Neuronal stem cell (in vitro differentiated cells): ENCODE measurements at regions not wholly inside any gene's neighbourhood (a gene's known extent, or its start where the extent isn't known, plus 50 kb on each side); places are given as distances from the start of the nearest gene placed in this dataset.
A peak's percentile ranks its signal among the peaks of the same experiment; 100 is the strongest.
"Not testable (repeated sequence)": the region's sequence is repeated elsewhere in the genome, so short reads cannot be mapped to it uniquely, and the experiment has no call there.

Experiments
- DNase-seq: peaks from one replicate; pipeline ENCODE4 v3.0.0-alpha.2; 2013; ENCODE audit warnings: low spot score
- H2AFZ ChIP-seq: one replicate; pipeline ENCODE4 v1.6.1; 2013; ENCODE audit warnings: mild to moderate bottlenecking, low read length, inconsistent platforms
- H2AK5ac ChIP-seq: 2 replicates; pipeline ENCODE4 v1.6.1; 2013; ENCODE audit warnings: low read depth, mild to moderate bottlenecking, inconsistent platforms, low read length, moderate library complexity, mixed read lengths
- H2BK120ac ChIP-seq: 2 replicates; pipeline ENCODE4 v1.6.1; 2013; ENCODE audit warnings: low read depth, mild to moderate bottlenecking, inconsistent platforms, low read length, moderate library complexity, mixed read lengths
- H2BK12ac ChIP-seq: one replicate; pipeline ENCODE4 v1.6.1; 2013; ENCODE audit warnings: low read length, inconsistent platforms
- H2BK15ac ChIP-seq: 2 replicates; pipeline ENCODE4 v1.6.1; 2013; ENCODE audit warnings: mild to moderate bottlenecking, low read length, inconsistent platforms, mixed read lengths
- H2BK5ac ChIP-seq: one replicate; pipeline ENCODE4 v1.6.1; 2013; ENCODE audit warnings: inconsistent platforms, mild to moderate bottlenecking, low read length, moderate library complexity
- H3K14ac ChIP-seq: one replicate; pipeline ENCODE4 v1.6.1; 2013; ENCODE audit warnings: low read length, inconsistent platforms
- H3K18ac ChIP-seq: 2 replicates; pipeline ENCODE4 v1.6.1; 2013; ENCODE audit warnings: low read length, inconsistent platforms
- H3K23ac ChIP-seq: 2 replicates; pipeline ENCODE4 v1.6.1; 2013; ENCODE audit warnings: low read depth, mild to moderate bottlenecking, mixed read lengths, low read length, inconsistent platforms; ENCODE audit not compliant: poor library complexity
- H3K27ac ChIP-seq: replicated peaks from 3 replicates; pipeline ENCODE4 v1.5.1; 2013; ENCODE audit warnings: low read length, inconsistent platforms
- H3K27me3 ChIP-seq, 3 experiments: 2 replicates each; pipeline ENCODE4 v1.6.1; 2013; ENCODE audit warnings: low read length in 3 of 3, mild to moderate bottlenecking in 2 of 3, inconsistent platforms in 1 of 3, low read depth in 1 of 3, mixed read lengths in 1 of 3, moderate library complexity in 1 of 3; ENCODE audit not compliant: control insufficient read depth in 3 of 3, insufficient read depth in 3 of 3
- H3K36me3 ChIP-seq, 2 donors: replicated peaks in 1 of 2; 2 replicates each; pipeline ENCODE4 v1.6.1; 2013; ENCODE audit warnings: low read length in 2 of 2; ENCODE audit not compliant: control insufficient read depth in 2 of 2, insufficient read depth in 2 of 2
- H3K4ac ChIP-seq: 2 replicates; pipeline ENCODE4 v1.6.1; 2013; ENCODE audit warnings: inconsistent platforms, mild to moderate bottlenecking, low read length, moderate library complexity
- H3K4me1 ChIP-seq, 2 donors: 1 replicate in 1 of 2; 2 replicates in 1 of 2; pipeline ENCODE4 v1.6.1; 2013; ENCODE audit warnings: low read length in 2 of 2, low read depth in 1 of 2; ENCODE audit not compliant: control insufficient read depth in 2 of 2, insufficient read depth in 1 of 2
- H3K4me2 ChIP-seq: one replicate; pipeline ENCODE4 v1.6.1; 2013; ENCODE audit warnings: mild to moderate bottlenecking, low read length, inconsistent platforms; ENCODE audit not compliant: insufficient read depth, poor library complexity, severe bottlenecking
- H3K4me3 ChIP-seq, 2 donors: 2 replicates each; pipeline ENCODE4 v1.5.1; 2013; ENCODE audit warnings: low read length in 2 of 2, mild to moderate bottlenecking in 2 of 2, inconsistent platforms in 1 of 2, moderate library complexity in 1 of 2
- H3K79me1 ChIP-seq: one replicate; pipeline ENCODE4 v1.6.1; 2013; ENCODE audit warnings: low read depth, mild to moderate bottlenecking, inconsistent platforms, low read length, moderate library complexity
- H3K9ac ChIP-seq: one replicate; pipeline ENCODE4 v1.6.1; 2013; ENCODE audit warnings: mild to moderate bottlenecking, low read depth, low read length, inconsistent platforms; ENCODE audit not compliant: poor library complexity
- H3K9me3 ChIP-seq, 2 donors: replicated peaks in 1 of 2; 2 replicates each; pipeline versions ENCODE3 to v1.6.1; 2013; ENCODE audit warnings: low read length in 2 of 2, mild to moderate bottlenecking in 2 of 2, inconsistent platforms in 1 of 2, low read depth in 1 of 2, mixed read lengths in 1 of 2, moderate library complexity in 1 of 2; ENCODE audit not compliant: control insufficient read depth in 2 of 2, insufficient read depth in 1 of 2
- H4K8ac ChIP-seq: one replicate; pipeline ENCODE4 v1.6.1; 2013; ENCODE audit warnings: low read depth, mild to moderate bottlenecking, inconsistent platforms, low read length, moderate library complexity
- H4K91ac ChIP-seq: one replicate; pipeline ENCODE4 v1.6.1; 2013; ENCODE audit warnings: low read length, low read depth, mild to moderate bottlenecking, inconsistent platforms; ENCODE audit not compliant: poor library complexity
- WGBS, 2 donors: extraction: QIAGEN DNeasy Blood & Tissue Kit; methylation state at CpG; one replicate each; pipeline ENCODE4 v1.1.7; 2013; ENCODE audit warnings: missing lambda C conversion rate in 2 of 2, mixed read lengths in 1 of 2; ENCODE audit not compliant: insufficient read length in 2 of 2, insufficient replicate concordance in 1 of 2; ENCODE audit errors: extremely low coverage in 2 of 2; 5-methylcytosine and 5-hydroxymethylcytosine counted together

DNA sequence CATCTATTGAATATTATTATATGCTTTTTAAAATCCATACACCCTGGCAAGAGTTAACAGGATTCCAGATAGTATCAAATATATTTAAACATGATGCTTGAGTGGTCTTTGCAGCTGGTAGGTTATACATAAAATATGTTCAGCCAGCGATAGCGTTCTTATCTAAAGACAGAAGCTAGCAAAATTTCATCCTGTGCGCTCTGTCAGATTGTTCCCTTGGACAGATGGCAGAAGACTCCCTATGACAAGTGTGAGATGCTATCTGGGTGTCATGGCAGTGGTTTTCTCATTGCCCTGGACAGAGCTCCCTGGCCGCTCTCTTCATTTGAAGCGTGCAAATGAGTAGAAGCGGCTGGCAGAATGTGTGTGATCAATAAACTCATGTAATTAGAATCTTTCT, 175.2 kb upstream of the SOX14 start:
- Histone ChIP-seq H3K23ac (no peak overlapping the region), H4K8ac (no peak overlapping the region)
- WGBS, 2 donors = no CpG with 5 or more reads among the region's 6 CpGs

DNA sequence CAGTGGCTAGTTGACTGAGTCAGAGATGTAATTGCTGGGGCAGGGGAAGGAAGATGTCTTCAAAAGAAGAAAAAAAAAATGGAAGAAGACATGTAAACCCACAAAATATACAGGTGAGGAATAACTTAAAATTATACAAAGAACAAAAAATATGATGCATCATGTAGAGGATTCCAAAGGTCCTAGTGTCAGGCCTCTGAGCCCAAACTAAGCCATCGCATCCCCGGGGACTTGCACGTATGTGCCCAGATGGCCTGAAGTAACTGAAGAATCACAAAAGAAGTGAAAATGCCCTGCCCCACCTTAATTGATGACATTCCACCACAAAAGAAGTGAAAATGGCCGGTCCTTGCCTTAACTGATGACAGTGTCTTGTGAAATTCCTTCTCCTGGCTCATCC, 168.7 kb upstream of the SOX14 start:
- H3K4me3 ChIP-seq, H3K23ac ChIP-seq, H3K79me1 ChIP-seq, H3K4me1 ChIP-seq, H3K36me3 ChIP-seq, H3K27me3 ChIP-seq, H4K91ac ChIP-seq, H2BK15ac ChIP-seq, H2AK5ac ChIP-seq, H3K4ac ChIP-seq, DNase-seq, H3K9me3 ChIP-seq, H3K9ac ChIP-seq, H2BK12ac ChIP-seq, H2BK120ac ChIP-seq, H3K4me2 ChIP-seq, H3K18ac ChIP-seq, H2BK5ac ChIP-seq, H4K8ac ChIP-seq, H3K14ac ChIP-seq, H2AFZ ChIP-seq, H3K27ac ChIP-seq: not testable (repeated sequence)
- WGBS, 2 donors = no CpG with 5 or more reads among the region's 4 CpGs

More for the DNA sequence above, 175.2 kb upstream of the SOX14 start:
- DNase-seq = no peak
- H2AK5ac ChIP-seq = no peak overlapping the region
- no peak overlapping the region for H2BK120ac ChIP-seq
- no peaks in the 10 kb centered on the region for H3K79me1 ChIP-seq
- no peak overlapping the region for H3K4me3 ChIP-seq
- no peak overlapping the region for H3K18ac ChIP-seq
- H2BK15ac ChIP-seq = no peak overlapping the region
- H3K4ac ChIP-seq = no peak overlapping the region
- no peaks in the 10 kb centered on the region for H3K27me3 ChIP-seq
- H3K36me3 ChIP-seq = no peaks in the 10 kb centered on the region
- H3K4me2 ChIP-seq = no peak overlapping the region
- peaks cover 0 to 2% of the 10 kb centered on the region in 2 donors for H3K9me3 ChIP-seq
- no peak overlapping the region for H3K9ac ChIP-seq
- H4K91ac ChIP-seq = no peak overlapping the region
- no peak overlapping the region for H2BK5ac ChIP-seq
- no peak overlapping the region for H2BK12ac ChIP-seq
- no peak overlapping the region for H3K27ac ChIP-seq
- no peak overlapping the region for H3K14ac ChIP-seq
- no peak overlapping the region for H2AFZ ChIP-seq
- H3K4me1 ChIP-seq = no peaks in the 10 kb centered on the region

DNA sequence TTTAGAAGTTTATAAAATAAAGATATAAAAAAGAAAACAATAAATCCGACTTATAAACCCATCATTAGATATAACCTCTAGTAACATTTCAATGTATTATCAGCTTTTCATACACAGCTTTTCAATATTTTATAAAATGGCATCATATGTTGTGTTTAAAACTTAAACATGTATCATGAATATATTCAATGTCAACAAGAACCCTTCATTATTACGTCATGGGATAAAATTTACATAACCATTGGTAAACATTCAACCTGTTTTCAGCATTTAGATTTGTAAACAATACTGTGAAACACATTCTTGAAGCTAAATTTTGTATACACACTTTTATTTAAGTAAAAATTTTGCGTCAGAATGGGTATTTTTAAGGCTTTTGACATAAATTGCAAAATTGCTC, 153.4 kb upstream of the SOX14 start:
- Histone ChIP-seq H3K79me1 (no peaks in the 10 kb centered on the region), H2BK5ac (no peak overlapping the region), H2AFZ (no peak overlapping the region), H3K27ac (no peak overlapping the region), H3K18ac (no peak overlapping the region), H2BK12ac (no peak overlapping the region), H3K27me3 (no peaks in the 10 kb centered on the region), H3K4me1 (peaks cover 0 to 1% of the 10 kb centered on the region in 2 donors), H2BK15ac (no peak overlapping the region), H3K23ac (no peak overlapping the region), H3K4me2 (no peak overlapping the region), H4K8ac (no peak overlapping the region), H3K36me3 (no peaks in the 10 kb centered on the region), H3K4ac (no peak overlapping the region), H2BK120ac (no peak overlapping the region), H3K9me3 (no peaks in the 10 kb centered on the region), H3K4me3 (no peak overlapping the region), H4K91ac (no peak overlapping the region), H2AK5ac (no peak overlapping the region), H3K14ac (no peak overlapping the region), H3K9ac (no peak overlapping the region)
- WGBS, 2 donors = no CpG with 5 or more reads among the region's 3 CpGs
- no peak for DNase-seq

DNA sequence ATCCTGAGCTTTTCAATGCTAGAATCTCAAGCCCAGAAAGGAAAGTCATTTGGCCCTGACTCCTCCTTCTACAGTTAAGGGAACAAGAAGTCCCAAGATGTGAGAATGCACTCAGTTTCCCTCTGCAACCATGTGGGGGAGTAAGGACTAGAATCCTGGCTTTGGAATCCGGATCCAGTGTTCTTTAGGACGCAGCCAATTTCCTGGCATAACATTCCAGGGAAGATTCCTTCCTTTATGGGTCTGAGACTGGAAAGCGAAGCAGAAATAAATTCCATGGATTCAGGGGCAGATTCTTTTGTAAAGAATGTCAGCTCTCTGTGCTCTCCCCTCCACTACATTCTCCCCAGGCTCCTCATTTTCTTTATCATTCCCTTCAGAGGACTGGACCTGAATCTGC, 151.8 kb upstream of the SOX14 start:
- H3K9me3 ChIP-seq = no peaks in the 10 kb centered on the region
- H2BK120ac ChIP-seq = no peak overlapping the region
- no peak overlapping the region for H2BK15ac ChIP-seq
- no peak overlapping the region for H3K9ac ChIP-seq
- peak; percentile 27 for DNase-seq
- no peak overlapping the region for H3K23ac ChIP-seq
- no peak overlapping the region for H3K27ac ChIP-seq
- no peak overlapping the region for H2BK12ac ChIP-seq
- H2AFZ ChIP-seq = no peak overlapping the region
- H3K27me3 ChIP-seq = no peaks in the 10 kb centered on the region
- no peak overlapping the region for H4K8ac ChIP-seq
- no peak overlapping the region for H2AK5ac ChIP-seq
- WGBS, 2 donors = no CpG with 5 or more reads among the region's 3 CpGs
- H3K4ac ChIP-seq = no peak overlapping the region
- no peak overlapping the region for H3K4me2 ChIP-seq
- H3K36me3 ChIP-seq = no peaks in the 10 kb centered on the region
- H3K4me1 ChIP-seq = peaks cover 0 to 1% of the 10 kb centered on the region in 2 donors
- no peak overlapping the region for H3K4me3 ChIP-seq
- no peak overlapping the region for H2BK5ac ChIP-seq
- no peak overlapping the region for H3K18ac ChIP-seq
- no peak overlapping the region for H3K14ac ChIP-seq
- H3K79me1 ChIP-seq = no peaks in the 10 kb centered on the region
- H4K91ac ChIP-seq = no peak overlapping the region
